SK-N-SH treated with all-trans-retinoic acid at 6 μM for 48 hours (cell line): ENCODE measurements at regions not wholly inside any gene's neighbourhood (a gene's known extent, or its start where the extent isn't known, plus 50 kb on each side); places are given as distances from the start of the nearest gene placed in this dataset.

Experiments used
- ESRRG ChIP-seq: fragments of 250-450 bp; sonication (Bioruptor Pico); IDR thresholded peaks from 2 replicates; pipeline ENCODE4 v1.6.1; 2021; ENCODE audit warnings: mild to moderate bottlenecking
- ISL1 ChIP-seq: fragments of 250-450 bp; sonication (Bioruptor Pico); IDR thresholded peaks from 2 replicates; pipeline ENCODE4 v2.1.2; 2022; ENCODE audit warnings: mild to moderate bottlenecking, moderate library complexity
- PPARA ChIP-seq: fragments of 250-450 bp; sonication (Bioruptor Pico); IDR thresholded peaks from 2 replicates; pipeline ENCODE4 v1.5.0; 2020; ENCODE audit warnings: mild to moderate bottlenecking, borderline replicate concordance
- RARB ChIP-seq: fragments of 250-450 bp; sonication (Bioruptor Pico); IDR thresholded peaks from 2 replicates; pipeline ENCODE4 v1.8.0; 2021; ENCODE audit warnings: mild to moderate bottlenecking, moderate library complexity
- SNAI2 ChIP-seq: fragments of 250-450 bp; sonication (Bioruptor Pico); IDR thresholded peaks from 2 replicates; pipeline ENCODE4 v1.5.0; 2020; ENCODE audit warnings: mild to moderate bottlenecking, moderate library complexity
- ZC3H10 ChIP-seq: fragments of 250-450 bp; sonication (Bioruptor Pico); IDR thresholded peaks from 2 replicates; pipeline ENCODE4 v1.5.1; 2021; ENCODE audit warnings: mild to moderate bottlenecking, moderate library complexity
- ZFP30 ChIP-seq: fragments of 450-650 bp; formaldehyde crosslinking; IDR thresholded peaks from 2 replicates; pipeline ENCODE4 v1.5.0; 2022; ENCODE audit warnings: mild to moderate bottlenecking, moderate library complexity
- TF ChIP-seq, protein P1 (sequence below): fragments of 250-450 bp; sonication (Bioruptor Pico); IDR thresholded peaks from 2 replicates; pipeline ENCODE4 v1.8.0; 2020; ENCODE audit warnings: mild to moderate bottlenecking, moderate library complexity, borderline replicate concordance
- TF ChIP-seq, protein P2 (sequence below): fragments of 250-450 bp; sonication (Bioruptor Pico); IDR thresholded peaks from 2 replicates; pipeline ENCODE4 v1.5.0; 2020; ENCODE audit warnings: mild to moderate bottlenecking, moderate library complexity

GRCh38 chr14:101628471-101628966 lies 67.2 kb downstream of the DIO3 start:
- TF ChIP-seq PPARA (no peak), ZFP30 (no peak), ESRRG (CRISPR knock-in tag) (no peak), ZC3H10 (CRISPR knock-in tag) (no peak), ISL1 (CRISPR knock-in tag) (no peak), SNAI2 (no peak), RARB (CRISPR knock-in tag) (no peak)
- TF ChIP-seq, protein P1, sequence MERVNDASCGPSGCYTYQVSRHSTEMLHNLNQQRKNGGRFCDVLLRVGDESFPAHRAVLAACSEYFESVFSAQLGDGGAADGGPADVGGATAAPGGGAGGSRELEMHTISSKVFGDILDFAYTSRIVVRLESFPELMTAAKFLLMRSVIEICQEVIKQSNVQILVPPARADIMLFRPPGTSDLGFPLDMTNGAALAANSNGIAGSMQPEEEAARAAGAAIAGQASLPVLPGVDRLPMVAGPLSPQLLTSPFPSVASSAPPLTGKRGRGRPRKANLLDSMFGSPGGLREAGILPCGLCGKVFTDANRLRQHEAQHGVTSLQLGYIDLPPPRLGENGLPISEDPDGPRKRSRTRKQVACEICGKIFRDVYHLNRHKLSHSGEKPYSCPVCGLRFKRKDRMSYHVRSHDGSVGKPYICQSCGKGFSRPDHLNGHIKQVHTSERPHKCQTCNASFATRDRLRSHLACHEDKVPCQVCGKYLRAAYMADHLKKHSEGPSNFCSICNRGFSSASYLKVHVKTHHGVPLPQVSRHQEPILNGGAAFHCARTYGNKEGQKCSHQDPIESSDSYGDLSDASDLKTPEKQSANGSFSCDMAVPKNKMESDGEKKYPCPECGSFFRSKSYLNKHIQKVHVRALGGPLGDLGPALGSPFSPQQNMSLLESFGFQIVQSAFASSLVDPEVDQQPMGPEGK (CRISPR knock-in tag) = no peak
- TF ChIP-seq, protein P2, sequence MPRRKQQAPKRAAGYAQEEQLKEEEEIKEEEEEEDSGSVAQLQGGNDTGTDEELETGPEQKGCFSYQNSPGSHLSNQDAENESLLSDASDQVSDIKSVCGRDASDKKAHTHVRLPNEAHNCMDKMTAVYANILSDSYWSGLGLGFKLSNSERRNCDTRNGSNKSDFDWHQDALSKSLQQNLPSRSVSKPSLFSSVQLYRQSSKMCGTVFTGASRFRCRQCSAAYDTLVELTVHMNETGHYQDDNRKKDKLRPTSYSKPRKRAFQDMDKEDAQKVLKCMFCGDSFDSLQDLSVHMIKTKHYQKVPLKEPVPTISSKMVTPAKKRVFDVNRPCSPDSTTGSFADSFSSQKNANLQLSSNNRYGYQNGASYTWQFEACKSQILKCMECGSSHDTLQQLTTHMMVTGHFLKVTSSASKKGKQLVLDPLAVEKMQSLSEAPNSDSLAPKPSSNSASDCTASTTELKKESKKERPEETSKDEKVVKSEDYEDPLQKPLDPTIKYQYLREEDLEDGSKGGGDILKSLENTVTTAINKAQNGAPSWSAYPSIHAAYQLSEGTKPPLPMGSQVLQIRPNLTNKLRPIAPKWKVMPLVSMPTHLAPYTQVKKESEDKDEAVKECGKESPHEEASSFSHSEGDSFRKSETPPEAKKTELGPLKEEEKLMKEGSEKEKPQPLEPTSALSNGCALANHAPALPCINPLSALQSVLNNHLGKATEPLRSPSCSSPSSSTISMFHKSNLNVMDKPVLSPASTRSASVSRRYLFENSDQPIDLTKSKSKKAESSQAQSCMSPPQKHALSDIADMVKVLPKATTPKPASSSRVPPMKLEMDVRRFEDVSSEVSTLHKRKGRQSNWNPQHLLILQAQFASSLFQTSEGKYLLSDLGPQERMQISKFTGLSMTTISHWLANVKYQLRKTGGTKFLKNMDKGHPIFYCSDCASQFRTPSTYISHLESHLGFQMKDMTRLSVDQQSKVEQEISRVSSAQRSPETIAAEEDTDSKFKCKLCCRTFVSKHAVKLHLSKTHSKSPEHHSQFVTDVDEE (CRISPR knock-in tag) = peak; percentile 35; the same call in 1 of the 2 replicates
